Keratinocyte (primary cell): ENCODE measurements at regions not wholly inside any gene's neighbourhood (a gene's known extent, or its start where the extent isn't known, plus 50 kb on each side); places are given as distances from the start of the nearest gene placed in this dataset.

Experiments used
- DNase-seq: peaks from one replicate; pipeline ENCODE4 v3.0.0-alpha.2; 2011; ENCODE audit warnings: low read depth, missing footprints, low spot score
- FAIRE-seq: peaks from 2 replicates; lab custom pipeline; 2011; peaks lifted over from hg19 to GRCh38; lab: Jason Lieb, UNC
- H2AFZ ChIP-seq: 2 replicates; pipeline ENCODE4 v1.6.0; 2012; ENCODE audit warnings: low read length, control low read depth, inconsistent platforms; ENCODE audit not compliant: control insufficient read depth
- H3K27ac ChIP-seq: 2 replicates; pipeline ENCODE4 v1.5.1; 2011; ENCODE audit warnings: low read length; ENCODE audit not compliant: control insufficient read depth, insufficient read depth
- H3K27me3 ChIP-seq: 3 replicates; pipeline ENCODE4 v1.6.0; 2011; ENCODE audit warnings: low read length; ENCODE audit not compliant: control insufficient read depth, insufficient read depth; ENCODE audit errors: extremely low read depth
- H3K36me3 ChIP-seq, 2 experiments: 2 replicates in 1 of 2; 3 replicates in 1 of 2; pipeline ENCODE4 v1.5.1; 2011; ENCODE audit warnings: low read length in 2 of 2, mild to moderate bottlenecking in 1 of 2; ENCODE audit not compliant: control insufficient read depth in 2 of 2, insufficient read depth in 2 of 2; ENCODE audit errors: extremely low read depth in 1 of 2
- H3K4me1 ChIP-seq: 3 replicates; pipeline ENCODE4 v1.5.1; 2011; ENCODE audit warnings: low read length; ENCODE audit not compliant: control insufficient read depth, insufficient read depth; ENCODE audit errors: extremely low read depth
- H3K4me2 ChIP-seq: 3 replicates; pipeline ENCODE4 v1.6.0; 2011; ENCODE audit warnings: low read depth, low read length; ENCODE audit not compliant: control insufficient read depth, insufficient read depth; ENCODE audit errors: extremely low read depth
- H3K4me3 ChIP-seq, 3 experiments: fragments of 200-600 bp in 1 of 3; sonication (generic) in 1 of 3; 2 replicates in 2 of 3; 3 replicates in 1 of 3; pipeline ENCODE4 v1.5.1; 2011 to 2016; ENCODE audit warnings: low read length in 3 of 3, mild to moderate bottlenecking in 3 of 3, control low read depth in 2 of 3, inconsistent platforms in 1 of 3, low read depth in 1 of 3, mixed read lengths in 1 of 3, mixed run types in 1 of 3, moderate library complexity in 1 of 3; ENCODE audit not compliant: control insufficient read depth in 2 of 3, insufficient read depth in 2 of 3; ENCODE audit errors: extremely low read depth in 1 of 3
- H3K79me2 ChIP-seq: 2 replicates; pipeline ENCODE4 v1.6.0; 2012; ENCODE audit warnings: low read length; ENCODE audit not compliant: control insufficient read depth, insufficient read depth
- H3K9ac ChIP-seq: 3 replicates; pipeline ENCODE4 v1.6.0; 2011; ENCODE audit warnings: low read length; ENCODE audit not compliant: control insufficient read depth, insufficient read depth; ENCODE audit errors: extremely low read depth
- H3K9me1 ChIP-seq: 3 replicates; pipeline ENCODE4 v1.6.0; 2011; ENCODE audit warnings: low read length; ENCODE audit not compliant: control insufficient read depth, insufficient read depth; ENCODE audit errors: extremely low read depth
- H3K9me3 ChIP-seq: 2 replicates; pipeline ENCODE4 v1.5.1; 2012; ENCODE audit warnings: low read depth, low read length; ENCODE audit not compliant: control insufficient read depth
- H4K20me1 ChIP-seq: 3 replicates; pipeline ENCODE4 v1.6.0; 2011; ENCODE audit warnings: low read length; ENCODE audit not compliant: control insufficient read depth, insufficient read depth; ENCODE audit errors: extremely low read depth
- CTCF ChIP-seq, 3 experiments: IDR thresholded peaks in 1 of 3; conservative IDR thresholded peaks in 1 of 3; optimal IDR thresholded peaks in 1 of 3; 2 replicates in 2 of 3; 3 replicates in 1 of 3; pipeline versions ENCODE3 to v1.5.1; 2011; ENCODE audit warnings: low read length in 3 of 3, mild to moderate bottlenecking in 3 of 3, moderate library complexity in 2 of 3, control low read depth in 1 of 3, inconsistent platforms in 1 of 3; ENCODE audit not compliant: insufficient read depth in 2 of 3; ENCODE audit errors: extremely low read depth in 1 of 3
- EZH2 ChIP-seq: IDR thresholded peaks from one replicate; pipeline ENCODE4 v1.6.1; 2012; ENCODE audit warnings: inconsistent platforms, mild to moderate bottlenecking, low read length, moderate library complexity
- dilution Hi-C: fragments of 300-500 bp; cut with MboI; formaldehyde crosslinking; loops from one replicate; pipeline ENCODE4 v1.7.0; 2020; ENCODE audit warnings: low sequenced_read_pairs; ENCODE audit not compliant: extremely low pct_ligation_motif_present

DNA sequence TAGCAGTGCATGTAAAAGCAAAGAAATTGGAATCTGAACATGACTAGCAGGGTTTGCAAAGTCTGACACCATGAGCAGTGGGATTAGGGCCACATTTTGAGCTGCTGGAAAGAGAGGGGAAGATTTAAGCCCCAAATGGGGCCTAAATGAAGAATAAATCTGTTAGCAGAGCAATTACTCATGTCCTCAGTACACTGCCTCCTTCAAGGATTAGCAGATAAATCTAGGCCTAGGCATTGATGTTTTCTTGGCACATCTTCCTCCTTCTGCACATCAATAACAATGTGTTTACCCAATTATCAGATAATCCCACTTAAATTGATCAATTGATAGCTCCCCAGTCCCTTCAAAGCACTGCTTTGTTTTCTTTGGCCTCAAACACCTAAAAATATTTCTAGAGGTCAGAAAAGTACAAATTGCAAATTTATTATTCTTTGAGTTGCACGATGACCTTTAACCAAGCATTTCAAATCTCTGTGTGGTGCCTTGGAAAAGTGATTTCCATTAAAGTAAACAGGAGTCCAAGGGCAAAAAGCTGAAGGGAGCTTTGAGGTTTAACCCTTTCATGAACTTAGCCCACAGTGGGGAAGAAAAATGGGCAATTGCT, 514.7 kb upstream of the CHORDC1 start:
- dilution Hi-C loops = no loop called here
- FAIRE-seq = no peak
- no peaks in the 10 kb centered on the region for H4K20me1 ChIP-seq

DNA sequence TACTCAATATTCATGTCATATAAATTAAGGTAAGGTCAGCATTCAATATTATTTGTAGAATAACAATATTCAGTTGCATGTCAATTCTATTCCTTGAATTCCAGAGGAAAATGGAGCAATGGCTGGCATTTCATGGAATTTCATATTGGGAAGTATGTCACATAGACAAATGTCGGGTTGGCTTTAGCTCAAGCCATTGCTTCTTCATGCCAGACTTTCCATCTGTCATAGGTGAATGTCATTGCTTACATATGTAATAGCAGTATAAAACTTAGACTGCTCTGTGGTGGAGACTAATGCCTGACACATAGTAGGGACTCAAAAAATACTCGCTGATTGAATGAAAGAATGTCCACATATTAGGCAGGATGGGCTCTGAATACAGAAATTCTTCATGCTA, 509.6 kb upstream of the CHORDC1 start:
- H4K20me1 ChIP-seq = no peaks in the 10 kb centered on the region
- H3K36me3 ChIP-seq = no peaks in the 10 kb centered on the region
- no peak overlapping the region for H3K27ac ChIP-seq
- dilution Hi-C loops = no loop called here
- no peaks in the 10 kb centered on the region for H3K4me1 ChIP-seq
- H2AFZ ChIP-seq = no peak overlapping the region
- H3K27me3 ChIP-seq = no peaks in the 10 kb centered on the region
- H3K4me2 ChIP-seq = no peak overlapping the region
- no peak for TF ChIP-seq CTCF (optimal IDR thresholded peaks at IDR 0.05 in 1 of 3, IDR thresholded peaks at IDR 0.05 in 1 of 3, conservative IDR thresholded peaks at IDR 0.05 in 1 of 3; ENCODE audit: extremely low read depth in 1 of 3, insufficient read depth in 2 of 3, low read length in 3 of 3)
- no peak for TF ChIP-seq EZH2
- H3K9me3 ChIP-seq = no peaks in the 10 kb centered on the region
- no peak overlapping the region for H3K4me3 ChIP-seq
- no peak overlapping the region for H3K9ac ChIP-seq
- no peak for FAIRE-seq
- H3K79me2 ChIP-seq = no peaks in the 10 kb centered on the region
- no peaks in the 10 kb centered on the region for H3K9me1 ChIP-seq
- no peak for DNase-seq

More for the DNA sequence above, 514.7 kb upstream of the CHORDC1 start:
- Histone ChIP-seq H3K27ac (no peak overlapping the region), H3K36me3 (no peaks in the 10 kb centered on the region), H2AFZ (no peak overlapping the region), H3K4me3 (no peak overlapping the region), H3K27me3 (no peaks in the 10 kb centered on the region), H3K79me2 (no peaks in the 10 kb centered on the region), H3K4me2 (no peak overlapping the region), H3K9me3 (no peaks in the 10 kb centered on the region), H3K9ac (no peak overlapping the region), H3K4me1 (no peaks in the 10 kb centered on the region), H3K9me1 (no peaks in the 10 kb centered on the region)
- DNase-seq = no peak
- TF ChIP-seq EZH2 (no peak), CTCF (optimal IDR thresholded peaks at IDR 0.05 in 1 of 3, IDR thresholded peaks at IDR 0.05 in 1 of 3, conservative IDR thresholded peaks at IDR 0.05 in 1 of 3; ENCODE audit: extremely low read depth in 1 of 3, insufficient read depth in 2 of 3, low read length in 3 of 3) (no peak)
